HepG2 (cell line): ENCODE measurements at regions not wholly inside any gene's neighbourhood (a gene's known extent, or its start where the extent isn't known, plus 50 kb on each side); places are given as distances from the start of the nearest gene placed in this dataset.

Source experiments
- ATAC-seq: fragments of 200-7000 bp; cut with Tn5 transposase; 3 replicates; pipeline ENCODE4 v1.9.1; 2020; ENCODE audit warnings: mild to moderate bottlenecking, moderate library complexity
- BruUV-seq: library from RNA; stranded (reverse); fragments of 400-500 nt; replicated peaks from 2 replicates; lab custom pipeline; 2021; lab: Mats Ljungman, UMichigan
- CTCF ChIA-PET: fragments of 300-600 bp; formaldehyde crosslinking; extraction: SDS; loops from one replicate; lab custom pipeline; 2021; ENCODE audit warnings: low total read pairs, inconsistent platforms, low intra/inter-chr PET ratio; lab: Yijun Ruan, JAX
- POLR2A ChIA-PET: fragments of 350-600 bp; sonication (Branson Sonifier 250); formaldehyde crosslinking; loops from one replicate; lab custom pipeline; 2020; ENCODE audit warnings: antibody characterized with exemption, inconsistent platforms; lab: Yijun Ruan, JAX
- DNase-seq: peaks from one replicate; pipeline ENCODE4 v3.0.0-alpha.2; 2015; ENCODE audit warnings: low spot score
- FAIRE-seq: peaks from 3 replicates; lab custom pipeline; 2011; peaks lifted over from hg19 to GRCh38; lab: Jason Lieb, UNC
- H2AFZ ChIP-seq: one replicate; pipeline ENCODE4 v1.6.1; 2011; ENCODE audit warnings: low read length, inconsistent platforms
- H3K27ac ChIP-seq: fragments of 300-600 bp; 3 replicates; pipeline ENCODE4 v1.8.0; 2011; ENCODE audit warnings: mixed run types, mild to moderate bottlenecking, mixed read lengths, low read length, inconsistent platforms; ENCODE audit not compliant: insufficient read depth; ENCODE audit errors: extremely low read length
- H3K27me3 ChIP-seq, 2 experiments: fragments of 200-600 bp in 1 of 2; 2 replicates in 1 of 2; 3 replicates in 1 of 2; pipeline versions ENCODE4 v1.6.0 to v1.8.0; 2011; ENCODE audit warnings: low read length in 2 of 2, mild to moderate bottlenecking in 2 of 2, moderate library complexity in 2 of 2, inconsistent platforms in 1 of 2; ENCODE audit not compliant: insufficient read depth in 2 of 2, control insufficient read depth in 1 of 2
- H3K36me3 ChIP-seq, 2 experiments: fragments of 200-600 bp in 1 of 2; replicated peaks in 1 of 2; 2 replicates in 1 of 2; 3 replicates in 1 of 2; pipeline versions ENCODE4 v1.5.1 to v1.8.0; 2011; ENCODE audit warnings: low read length in 2 of 2, inconsistent platforms in 1 of 2; ENCODE audit not compliant: insufficient read depth in 2 of 2, control insufficient read depth in 1 of 2
- H3K4me1 ChIP-seq: 2 replicates; pipeline ENCODE4 v1.5.1; 2012; ENCODE audit warnings: low read length, inconsistent platforms; ENCODE audit not compliant: insufficient read depth
- H3K4me2 ChIP-seq: 2 replicates; pipeline ENCODE4 v1.6.0; 2011; ENCODE audit warnings: low read depth, low read length, inconsistent platforms
- H3K4me3 ChIP-seq, 3 experiments: fragments of 200-600 bp in 1 of 3; sonication (generic), shearing (Covaris generic) in 1 of 3; replicated peaks in 1 of 3; 2 replicates each; pipeline ENCODE4 v1.5.1; 2011 to 2016; ENCODE audit warnings: low read length in 3 of 3, inconsistent platforms in 2 of 3, low read depth in 2 of 3, mild to moderate bottlenecking in 2 of 3, control low read depth in 1 of 3, mixed read lengths in 1 of 3; ENCODE audit not compliant: insufficient read depth in 1 of 3
- H3K79me2 ChIP-seq: one replicate; pipeline ENCODE4 v1.6.1; 2011; ENCODE audit warnings: low read length, inconsistent platforms; ENCODE audit not compliant: insufficient read depth
- H3K9ac ChIP-seq: 2 replicates; pipeline ENCODE4 v1.6.0; 2011; ENCODE audit warnings: mild to moderate bottlenecking, low read depth, low read length, inconsistent platforms; ENCODE audit not compliant: insufficient read depth
- H3K9me3 ChIP-seq: 2 replicates; pipeline ENCODE4 v1.5.1; 2012; ENCODE audit warnings: mild to moderate bottlenecking, low read length
- H4K20me1 ChIP-seq: 2 replicates; pipeline ENCODE4 v1.6.0; 2011; ENCODE audit warnings: inconsistent platforms, mild to moderate bottlenecking, low read length, moderate library complexity; ENCODE audit not compliant: insufficient read depth
- ARID2 ChIP-seq: sonication (generic); formaldehyde crosslinking; IDR thresholded peaks from 2 replicates; pipeline ENCODE4 v1.8.1; 2022; ENCODE audit warnings: mild to moderate bottlenecking, missing genetic modification reagents, borderline replicate concordance
- ATAD3A ChIP-seq: sonication (generic); formaldehyde crosslinking; IDR thresholded peaks from 2 replicates; pipeline ENCODE4 v1.4.0; 2020; ENCODE audit warnings: missing genetic modification reagents
- CAMTA2 ChIP-seq: sonication (generic); formaldehyde crosslinking; IDR thresholded peaks from 2 replicates; pipeline ENCODE4 v1.4.0; 2020; ENCODE audit warnings: mild to moderate bottlenecking, missing genetic modification reagents, borderline replicate concordance
- GABPB1 ChIP-seq: IDR thresholded peaks from 2 replicates; pipeline ENCODE4 v1.6.1; 2016; ENCODE audit warnings: mild to moderate bottlenecking, missing genetic modification reagents, moderate library complexity, missing compliant biosample characterization
- HOXA5 ChIP-seq: sonication (generic); formaldehyde crosslinking; IDR thresholded peaks from 2 replicates; pipeline ENCODE4 v1.4.0; 2020; ENCODE audit warnings: missing genetic modification reagents
- KLF12 ChIP-seq: sonication (generic); formaldehyde crosslinking; IDR thresholded peaks from 2 replicates; pipeline ENCODE4 v1.4.0; 2020; ENCODE audit warnings: missing genetic modification reagents, borderline replicate concordance
- POLR2AphosphoS5 ChIP-seq: IDR thresholded peaks from 2 replicates; pipeline ENCODE4 v1.6.1; 2012; ENCODE audit warnings: low read depth, low read length
- SRSF4 ChIP-seq: fragments of 200-400 bp; formaldehyde crosslinking; IDR thresholded peaks from one replicate; pipeline ENCODE4 v1.6.1; 2018; ENCODE audit warnings: mild to moderate bottlenecking, low read depth, low read length, moderate library complexity; ENCODE audit not compliant: poor library complexity, severe bottlenecking
- ZMYM3 ChIP-seq: sonication (generic); formaldehyde crosslinking; IDR thresholded peaks from 2 replicates; pipeline ENCODE4 v1.5.1; 2020; ENCODE audit warnings: mild to moderate bottlenecking, missing genetic modification reagents
- ZNF142 ChIP-seq: sonication (generic); formaldehyde crosslinking; IDR thresholded peaks from 2 replicates; pipeline ENCODE4 v1.4.0; 2020; ENCODE audit warnings: missing genetic modification reagents
- ZNF557 ChIP-seq: sonication (generic); formaldehyde crosslinking; IDR thresholded peaks from 2 replicates; pipeline ENCODE4 v1.4.0; 2020; ENCODE audit warnings: missing genetic modification reagents
- ZNF576 ChIP-seq: sonication (generic); formaldehyde crosslinking; IDR thresholded peaks from 2 replicates; pipeline ENCODE4 v1.4.0; 2020; ENCODE audit warnings: mild to moderate bottlenecking, missing genetic modification reagents
- ZNF704 ChIP-seq: sonication (generic); formaldehyde crosslinking; IDR thresholded peaks from 2 replicates; pipeline ENCODE4 v1.8.1; 2023; ENCODE audit warnings: mild to moderate bottlenecking, inconsistent platforms, moderate library complexity, missing genetic modification reagents, borderline replicate concordance
- ZXDC ChIP-seq: sonication (generic); formaldehyde crosslinking; IDR thresholded peaks from 2 replicates; pipeline ENCODE4 v1.5.0; 2020; ENCODE audit warnings: mild to moderate bottlenecking, missing genetic modification reagents
- WGBS: methylation state at CpG from one replicate; pipeline ENCODE4 v1.1.6; 2017; ENCODE audit warnings: low lambda C conversion rate; 5-methylcytosine and 5-hydroxymethylcytosine counted together
- in situ Hi-C: cut with HindIII; loops from 2 replicates; pipeline ENCODE4 v1.10.0; 2017; ENCODE audit warnings: low pct_unique_long_range_greater_than_20kb; ENCODE audit not compliant: extremely low pct_ligation_motif_present
- intact Hi-C: fragments of 100-400 bp; cut with micrococcal nuclease; formaldehyde crosslinking; loops from one replicate; pipeline ENCODE4 v1.10.0; 2022; ENCODE audit not compliant: unreplicated experiment

GRCh38 chr13:111597191-111597611, 276.8 kb downstream of the TEX29 start (continued):
- TF ChIP-seq ZNF142 (CRISPR knock-in tag): no peak
- TF ChIP-seq SRSF4: no peak
- TF ChIP-seq ZNF576 (CRISPR knock-in tag): no peak
- TF ChIP-seq HOXA5: no peak

- BruUV-seq: no TSS peak
- no peaks in the 10 kb centered on the region for H3K79me2 ChIP-seq
- DNase-seq: no peak
- H3K27ac ChIP-seq: no peak overlapping the region
- WGBS: 5% methylated on average over 4 of the region's 12 CpGs
- no peak overlapping the region for H2AFZ ChIP-seq
- in situ Hi-C loops: no loop called here
- ChIA-PET POLR2A (no interaction called here), CTCF (no interaction called here)
- H3K9ac ChIP-seq: no peak overlapping the region
- H3K4me1 ChIP-seq: no peaks in the 10 kb centered on the region
- intact Hi-C loops: no loop called here
- H3K4me3 ChIP-seq: no peak overlapping the region
- no peak overlapping the region for H3K4me2 ChIP-seq
- H3K36me3 ChIP-seq: no peaks in the 10 kb centered on the region
- FAIRE-seq: no peak
- H4K20me1 ChIP-seq: no peaks in the 10 kb centered on the region
- H3K9me3 ChIP-seq: no peaks in the 10 kb centered on the region
- peaks cover 0 to 18% of the 10 kb centered on the region in 2 experiments; a peak in 2 of 5 replicates for H3K27me3 ChIP-seq
- ATAC-seq: no peak
- TF ChIP-seq ZXDC (no peak), ZNF557 (CRISPR knock-in tag) (no peak), POLR2AphosphoS5 (no peak), ZNF704 (no peak), CAMTA2 (CRISPR knock-in tag) (no peak), ATAD3A (CRISPR knock-in tag) (no peak), ARID2 (no peak), ZMYM3 (CRISPR knock-in tag) (no peak), GABPB1 (CRISPR knock-in tag) (no peak), KLF12 (CRISPR knock-in tag) (no peak)
Measured at GRCh38 chr13:111597618-111598017, 277.2 kb downstream of the TEX29 start.
